ENCODE measurements at regions not wholly inside any gene's neighbourhood (a gene's known extent, or its start where the extent isn't known, plus 50 kb on each side); places are given as distances from the start of the nearest gene placed in this dataset.

DNA sequence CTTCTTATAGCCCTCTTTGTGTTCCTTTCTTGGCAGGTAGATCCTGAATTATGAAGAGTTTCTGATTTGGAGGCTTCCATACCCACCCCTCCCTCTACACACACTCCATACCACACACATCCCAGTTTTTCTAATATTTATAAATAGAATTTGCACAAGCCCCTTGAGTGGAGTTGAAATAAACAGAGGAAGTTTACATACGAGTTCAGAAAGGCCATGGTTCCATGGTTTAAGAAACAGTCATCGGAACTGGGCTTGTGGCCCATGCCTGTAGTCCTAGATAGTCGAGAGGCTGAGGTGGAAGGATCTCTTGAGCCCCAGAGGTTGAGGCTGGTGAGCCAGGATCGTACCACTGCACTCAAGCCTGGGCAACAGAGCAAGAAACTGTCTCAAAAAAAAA lies 62.7 kb upstream of the TANC1 start:
- DNase-seq = no peak

DNA sequence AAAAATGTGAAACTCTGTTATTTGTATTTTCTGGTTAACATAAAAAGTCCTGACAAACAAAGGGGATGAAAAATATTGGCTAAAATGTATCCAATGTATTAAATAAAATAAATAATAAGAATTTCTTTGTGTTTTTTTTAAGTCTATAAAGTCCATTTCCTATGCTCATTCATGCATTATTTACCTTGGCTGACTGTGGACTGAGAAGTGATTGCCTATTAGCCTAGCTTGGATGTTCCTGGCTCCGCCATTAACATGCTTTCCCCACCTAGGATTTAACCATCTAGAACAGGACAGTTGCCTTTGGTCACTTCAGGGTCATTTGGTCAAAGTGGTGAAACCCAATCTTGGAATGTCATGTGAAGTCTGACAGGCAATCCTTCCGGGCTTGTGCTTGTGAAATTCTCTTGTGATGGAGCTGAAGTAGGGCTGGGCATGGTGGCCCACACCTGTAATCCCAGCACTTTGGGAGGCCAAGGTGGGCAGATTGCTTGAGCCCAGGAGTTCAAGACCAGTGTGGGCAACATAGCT lies 60.4 kb upstream of the TANC1 start:
- no peak for DNase-seq

DNA sequence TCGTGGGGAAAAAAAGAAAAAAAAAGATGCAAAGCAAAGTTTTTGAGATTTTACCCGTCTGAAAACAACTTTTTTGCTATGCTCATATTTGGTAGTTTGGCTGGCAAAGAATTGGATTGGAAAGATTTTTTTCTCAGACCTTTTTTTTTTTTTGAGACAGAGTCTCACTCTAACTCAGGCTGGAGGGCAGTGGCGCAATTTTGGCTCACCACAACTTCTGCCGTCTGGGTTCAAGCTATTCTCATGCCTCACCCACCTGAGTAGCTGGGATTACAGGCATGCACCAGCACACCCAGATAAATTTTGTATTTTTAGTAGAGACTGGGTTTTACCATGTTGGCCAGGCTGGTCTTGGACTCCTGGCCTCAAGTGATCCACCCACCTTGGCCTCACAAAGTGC lies 56.3 kb upstream of the TANC1 start:
- peak; percentile 13 for DNase-seq

DNA sequence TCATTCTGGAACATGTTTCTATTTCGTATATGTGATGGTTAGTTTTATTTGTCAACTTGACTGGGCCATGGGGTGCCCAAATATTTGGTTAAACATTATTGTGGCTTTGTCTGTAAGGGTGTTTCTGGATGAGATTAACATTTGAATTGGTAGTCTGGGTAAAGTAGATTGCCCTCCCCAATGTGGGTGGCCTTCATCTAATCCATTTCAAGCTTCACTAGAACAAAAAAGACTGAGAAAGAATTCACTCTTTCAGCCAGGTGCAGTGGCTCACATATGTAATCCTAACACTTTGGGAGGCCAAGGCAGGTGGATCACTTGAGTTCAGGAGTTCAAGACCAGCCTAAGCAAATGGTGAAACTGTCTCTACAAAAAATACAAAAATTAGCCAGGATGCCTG lies 55.7 kb upstream of the TANC1 start:
- no peak for DNase-seq

DNA sequence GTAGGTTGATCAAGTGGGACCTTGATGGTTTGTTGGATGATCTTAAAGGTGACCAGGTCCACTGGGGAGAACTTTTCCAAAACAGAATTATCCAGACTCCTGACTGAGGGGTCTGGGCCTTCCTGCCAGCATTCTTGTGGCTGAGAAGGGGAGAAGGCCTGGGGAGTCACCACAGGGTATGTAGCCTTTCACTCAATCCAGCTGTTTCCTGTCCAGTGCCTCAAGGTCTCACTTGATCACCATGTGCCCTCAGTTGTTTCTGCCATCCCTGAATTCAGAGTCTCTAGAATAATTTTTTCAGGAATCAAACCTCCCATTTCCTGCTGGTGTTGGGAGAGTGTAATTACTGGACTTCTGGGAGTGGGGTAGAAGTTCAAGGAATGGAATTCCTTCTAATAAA lies 54.4 kb upstream of the TANC1 start:
- no peak for DNase-seq

DNA sequence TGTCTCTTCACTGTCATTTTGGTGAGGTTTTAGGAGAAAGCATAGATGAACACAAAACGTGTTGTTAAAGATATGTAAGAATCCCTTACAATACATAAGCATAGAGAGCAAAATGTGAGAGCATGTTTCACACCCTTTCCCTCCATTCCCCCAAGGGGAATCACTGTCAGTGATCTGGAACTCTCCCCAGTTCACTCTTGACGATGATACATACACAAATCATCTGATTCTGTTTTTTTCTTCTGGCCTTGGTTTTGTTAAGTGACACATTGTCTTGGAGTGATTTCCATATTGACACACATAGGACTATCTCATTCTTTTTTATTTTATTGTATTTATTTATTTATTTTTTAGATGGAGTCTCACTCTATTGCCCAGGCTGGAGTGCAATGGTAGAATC lies 53.7 kb upstream of the TANC1 start:
- DNase-seq = no peak

DNA sequence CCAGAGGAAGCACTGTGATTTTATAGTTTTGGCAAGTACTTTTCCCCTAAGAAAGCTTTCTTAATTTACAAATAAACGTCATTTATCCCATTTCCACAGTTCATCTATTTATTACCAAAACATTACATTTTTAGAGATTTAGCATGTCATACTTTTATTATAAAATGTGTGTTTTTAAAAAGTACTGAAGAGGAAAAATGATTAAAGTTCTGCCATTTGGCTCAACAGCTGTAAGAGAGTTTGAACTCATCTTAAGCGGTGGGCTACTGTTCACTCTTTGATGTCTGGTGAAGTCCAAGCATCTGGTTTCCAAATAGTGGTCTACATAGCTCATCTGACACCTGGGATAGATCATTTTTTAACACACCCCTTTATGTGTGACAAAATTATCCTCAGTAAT lies 51.3 kb upstream of the TANC1 start:
- no peak for DNase-seq

DNA sequence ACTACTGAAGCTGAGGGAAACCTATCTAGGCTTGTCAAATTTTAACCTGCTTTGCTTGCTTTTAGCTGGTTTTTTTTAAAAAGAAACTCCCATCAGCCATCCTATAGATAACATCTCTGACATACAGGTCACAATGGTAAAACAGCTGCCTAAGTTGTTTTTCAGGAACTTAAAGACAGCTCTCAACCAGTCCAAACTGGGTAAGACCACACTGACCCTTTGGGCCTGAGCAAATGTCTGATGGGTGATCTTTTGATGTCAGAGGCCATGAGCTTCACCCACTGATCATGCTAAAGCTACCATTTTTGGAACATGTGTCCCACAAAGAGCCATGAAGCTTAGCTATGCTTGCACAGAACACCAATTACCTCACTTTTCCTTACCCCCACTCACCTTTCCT lies 50.0 kb upstream of the TANC1 start:
- no peak for DNase-seq

All from inflammatory macrophage treated with lipopolysaccharide for 4 hours (primary cell).